ENCODE measurements at regions not wholly inside any gene's neighbourhood (a gene's known extent, or its start where the extent isn't known, plus 50 kb on each side); places are given as distances from the start of the nearest gene placed in this dataset.

DNA sequence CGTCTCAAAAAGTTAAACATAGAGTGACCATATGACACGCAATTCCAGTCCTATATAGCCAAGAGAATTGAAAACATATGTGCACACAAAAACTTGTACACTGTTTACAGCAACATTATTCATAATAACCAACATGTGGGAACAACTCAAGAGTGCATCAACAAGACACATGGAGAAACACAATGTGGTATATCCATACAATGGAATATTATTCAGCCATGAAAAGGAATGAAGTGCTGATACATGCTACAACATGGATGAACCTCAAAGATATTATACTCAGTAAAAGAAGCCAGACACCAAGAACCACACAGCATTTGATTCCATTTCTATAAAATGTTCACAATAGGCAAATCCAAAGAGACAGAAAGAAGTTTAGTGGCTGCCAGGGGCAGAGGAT lies 317.0 kb downstream of the NSG2 start:
- Mint-ChIP-seq H3K4me1 (no peaks in the 10 kb centered on the region), H3K27ac (no peak overlapping the region), H3K27me3 (peaks cover 4% of the 10 kb centered on the region), H3K9me3 (peaks cover 9% of the 10 kb centered on the region), H3K4me3 (no peak overlapping the region), H3K36me3 (peaks cover 2% of the 10 kb centered on the region)

- Mint-ChIP-seq H3K27ac (no peak overlapping the region), H3K9me3 (peaks cover 9% of the 10 kb centered on the region), H3K36me3 (peaks cover 2% of the 10 kb centered on the region), H3K27me3 (peaks cover 2% of the 10 kb centered on the region), H3K4me3 (no peak overlapping the region), H3K4me1 (no peaks in the 10 kb centered on the region)
Observed at GRCh38 chr5:174363934-174364333, 318.4 kb downstream of the NSG2 start.

DNA sequence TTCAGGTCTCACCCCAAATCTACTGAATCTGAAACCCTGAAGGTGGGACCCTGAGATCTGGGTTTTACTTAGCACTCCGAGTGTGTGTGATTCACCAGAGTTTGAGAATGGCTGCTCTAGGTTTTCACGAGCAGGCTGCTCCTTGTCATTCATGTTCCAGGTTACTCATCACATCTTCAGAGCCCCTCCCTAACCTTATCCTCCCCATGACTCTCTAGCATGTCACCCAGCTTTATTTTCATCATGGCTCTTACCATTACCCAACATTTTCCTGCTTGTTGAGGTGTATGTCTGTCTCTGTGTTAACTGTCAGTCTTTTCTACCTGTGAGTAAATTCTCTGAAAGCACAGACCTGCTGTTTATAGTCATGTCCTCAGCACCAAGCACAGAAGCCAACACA lies 319.2 kb downstream of the NSG2 start:
- Mint-ChIP-seq H3K4me3 (no peak overlapping the region), H3K9me3 (peaks cover 9% of the 10 kb centered on the region), H3K27me3 (peaks cover 2% of the 10 kb centered on the region), H3K4me1 (no peaks in the 10 kb centered on the region), H3K27ac (no peak overlapping the region), H3K36me3 (peaks cover 2% of the 10 kb centered on the region)

GRCh38 chr5:174371600-174372094 lies 326.1 kb downstream of the NSG2 start:
- peaks cover 2% of the 10 kb centered on the region for H3K27me3 Mint-ChIP-seq
- no peaks in the 10 kb centered on the region for H3K9me3 Mint-ChIP-seq
- no peak overlapping the region for H3K4me3 Mint-ChIP-seq
- no peaks in the 10 kb centered on the region for H3K4me1 Mint-ChIP-seq
- H3K27ac Mint-ChIP-seq: no peak overlapping the region
- no peaks in the 10 kb centered on the region for H3K36me3 Mint-ChIP-seq

- no peaks in the 10 kb centered on the region for H3K4me1 Mint-ChIP-seq
- no peaks in the 10 kb centered on the region for H3K9me3 Mint-ChIP-seq
- no peaks in the 10 kb centered on the region for H3K36me3 Mint-ChIP-seq
- no peaks in the 10 kb centered on the region for H3K27me3 Mint-ChIP-seq
- no peak overlapping the region for H3K4me3 Mint-ChIP-seq
- no peak overlapping the region for H3K27ac Mint-ChIP-seq
Observed at GRCh38 chr5:174374206-174374605, 328.7 kb downstream of the NSG2 start.

DNA sequence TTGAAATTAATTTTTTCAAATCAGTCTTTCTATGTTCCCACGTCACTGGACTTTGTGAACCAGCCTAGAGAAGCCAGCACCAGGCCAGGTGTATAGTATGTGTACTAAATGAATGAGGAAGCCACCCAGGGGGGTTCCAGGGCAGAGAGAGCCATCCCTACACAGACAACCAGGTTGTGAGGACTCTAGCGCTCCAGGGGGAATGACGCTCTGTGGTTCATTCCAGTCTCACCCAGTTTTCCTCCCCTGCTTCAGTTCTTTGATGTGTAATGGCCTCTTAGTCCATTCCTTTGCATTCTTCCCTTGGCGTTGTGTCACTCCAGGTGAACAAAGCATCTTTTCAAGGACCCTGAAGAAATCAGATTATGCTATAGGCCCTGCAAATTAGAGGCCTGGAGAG lies 330.6 kb downstream of the NSG2 start:
- Mint-ChIP-seq H3K27me3 (no peaks in the 10 kb centered on the region), H3K36me3 (no peaks in the 10 kb centered on the region), H3K4me3 (no peak overlapping the region), H3K4me1 (no peaks in the 10 kb centered on the region), H3K27ac (no peak overlapping the region), H3K9me3 (no peaks in the 10 kb centered on the region)

DNA sequence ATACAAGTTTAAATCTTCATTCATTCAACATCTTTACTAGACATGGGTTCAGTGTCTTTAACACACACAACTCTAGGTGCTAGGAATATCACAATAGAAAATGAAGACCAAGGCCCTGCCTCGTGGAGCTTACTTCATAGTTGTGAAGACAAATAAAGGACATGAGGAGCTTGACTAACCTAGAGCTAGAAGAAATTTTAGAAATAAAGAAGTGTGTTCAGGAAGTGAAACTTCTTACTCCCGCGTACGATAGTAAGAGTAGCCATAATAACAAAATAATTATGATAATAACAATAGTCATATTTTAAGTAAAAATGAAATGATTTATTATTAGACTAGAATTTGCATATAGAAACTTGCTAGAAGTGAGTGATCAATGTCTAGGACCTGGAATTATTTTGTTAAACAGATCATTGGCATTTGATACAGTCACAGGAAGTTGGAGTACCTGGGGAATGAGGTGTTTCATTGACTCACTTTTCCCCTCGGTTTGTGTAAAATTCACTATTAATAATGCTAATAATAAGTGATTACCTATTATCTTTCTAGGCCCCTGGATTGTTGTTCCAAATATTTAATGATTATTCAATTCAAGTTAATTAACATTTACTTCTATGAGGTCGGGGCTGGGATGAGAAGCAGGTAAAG lies 331.3 kb downstream of the NSG2 start:
- no peaks in the 10 kb centered on the region for H3K36me3 Mint-ChIP-seq
- no peak overlapping the region for H3K4me3 Mint-ChIP-seq
- H3K27ac Mint-ChIP-seq: no peak overlapping the region
- H3K27me3 Mint-ChIP-seq: no peaks in the 10 kb centered on the region
- no peaks in the 10 kb centered on the region for H3K4me1 Mint-ChIP-seq
- H3K9me3 Mint-ChIP-seq: no peaks in the 10 kb centered on the region

DNA sequence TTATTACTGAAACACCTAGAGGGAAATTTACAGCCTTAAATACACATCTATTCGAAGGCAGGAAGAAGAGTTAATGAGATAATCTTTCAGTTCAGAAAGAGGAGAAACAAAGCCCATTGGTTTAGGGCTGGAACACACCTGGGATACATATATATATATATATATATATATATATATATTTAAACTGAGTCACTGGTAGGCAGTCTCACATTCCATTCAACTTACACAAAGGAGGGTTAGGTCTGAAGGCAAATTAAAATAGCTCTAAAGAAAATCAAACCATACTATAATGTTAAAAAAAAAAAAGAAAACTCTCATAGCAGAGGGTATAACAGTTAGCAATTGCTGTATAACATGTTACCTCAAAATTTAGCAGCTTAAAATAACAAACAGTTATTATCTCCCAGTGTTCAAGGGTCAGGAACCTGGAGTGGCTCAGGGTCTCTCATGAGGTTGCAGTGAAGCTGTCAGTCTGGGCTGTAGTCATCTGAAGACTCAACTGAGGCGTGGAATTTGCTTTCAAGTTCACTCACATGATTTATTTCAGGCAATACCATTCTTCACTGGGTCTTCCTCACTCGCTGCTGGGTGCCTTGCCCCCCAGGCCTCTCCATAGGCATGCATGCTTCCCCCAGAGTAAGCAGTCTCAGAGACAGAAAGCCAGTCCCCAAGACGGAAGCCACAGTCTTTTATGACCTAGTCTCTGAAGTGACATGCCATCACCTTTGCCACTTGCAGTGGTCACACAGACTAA lies 332.8 kb downstream of the NSG2 start:
- no peak overlapping the region for H3K27ac Mint-ChIP-seq
- no peaks in the 10 kb centered on the region for H3K36me3 Mint-ChIP-seq
- no peaks in the 10 kb centered on the region for H3K9me3 Mint-ChIP-seq
- no peaks in the 10 kb centered on the region for H3K27me3 Mint-ChIP-seq
- H3K4me1 Mint-ChIP-seq: no peaks in the 10 kb centered on the region
- H3K4me3 Mint-ChIP-seq: no peak overlapping the region

DNA sequence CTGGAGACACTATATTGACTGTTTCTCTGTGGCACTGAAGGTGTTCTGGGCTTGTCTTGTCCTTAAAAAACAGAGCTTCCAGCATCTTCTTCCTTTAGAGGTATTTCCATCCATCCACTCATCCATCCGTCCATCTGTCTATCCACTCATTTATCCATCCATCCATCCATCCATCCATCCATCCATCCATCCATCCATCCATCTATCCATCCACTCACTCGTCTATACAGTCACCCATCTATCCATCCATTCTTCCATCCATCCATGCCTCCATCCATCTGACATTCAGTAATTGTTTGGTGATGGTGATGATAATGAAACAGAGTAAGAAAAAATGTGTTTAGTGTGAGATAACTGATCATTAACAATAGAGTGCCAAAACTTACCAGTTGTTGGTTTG lies 334.8 kb downstream of the NSG2 start:
- peaks cover 4% of the 10 kb centered on the region for H3K27me3 Mint-ChIP-seq
- H3K4me1 Mint-ChIP-seq: no peaks in the 10 kb centered on the region
- no peak overlapping the region for H3K4me3 Mint-ChIP-seq
- no peak overlapping the region for H3K27ac Mint-ChIP-seq
- H3K9me3 Mint-ChIP-seq: no peaks in the 10 kb centered on the region
- H3K36me3 Mint-ChIP-seq: no peaks in the 10 kb centered on the region

GRCh38 chr5:174381241-174381640 lies 335.7 kb downstream of the NSG2 start:
- Mint-ChIP-seq H3K36me3 (no peaks in the 10 kb centered on the region), H3K4me1 (no peaks in the 10 kb centered on the region), H3K27me3 (peaks cover 11% of the 10 kb centered on the region), H3K4me3 (no peak overlapping the region), H3K9me3 (no peaks in the 10 kb centered on the region), H3K27ac (no peak overlapping the region)

- H3K4me1 Mint-ChIP-seq: no peaks in the 10 kb centered on the region
- H3K27me3 Mint-ChIP-seq: peaks cover 11% of the 10 kb centered on the region
- no peak overlapping the region for H3K27ac Mint-ChIP-seq
- no peaks in the 10 kb centered on the region for H3K36me3 Mint-ChIP-seq
- H3K4me3 Mint-ChIP-seq: no peak overlapping the region
- no peaks in the 10 kb centered on the region for H3K9me3 Mint-ChIP-seq
Observed at GRCh38 chr5:174383210-174384167, 338.0 kb downstream of the NSG2 start.

- no peaks in the 10 kb centered on the region for H3K36me3 Mint-ChIP-seq
- no peak overlapping the region for H3K27ac Mint-ChIP-seq
- no peaks in the 10 kb centered on the region for H3K4me1 Mint-ChIP-seq
Observed at GRCh38 chr5:174384509-174384947, 339.0 kb downstream of the NSG2 start.

GRCh38 chr5:174386306-174386705 lies 338.1 kb upstream of the MSX2 start:
- no peaks in the 10 kb centered on the region for H3K4me1 Mint-ChIP-seq
- peaks cover 11% of the 10 kb centered on the region for H3K27me3 Mint-ChIP-seq
- no peaks in the 10 kb centered on the region for H3K9me3 Mint-ChIP-seq
- H3K36me3 Mint-ChIP-seq: no peaks in the 10 kb centered on the region
- H3K4me3 Mint-ChIP-seq: no peak overlapping the region
- H3K27ac Mint-ChIP-seq: no peak overlapping the region

More at GRCh38 chr5:174384509-174384947, 339.0 kb downstream of the NSG2 start:
- H3K9me3 Mint-ChIP-seq: no peaks in the 10 kb centered on the region
- peaks cover 11% of the 10 kb centered on the region for H3K27me3 Mint-ChIP-seq
- H3K4me3 Mint-ChIP-seq: no peak overlapping the region

GRCh38 chr5:174386846-174387245 lies 337.5 kb upstream of the MSX2 start:
- Mint-ChIP-seq H3K9me3 (no peaks in the 10 kb centered on the region), H3K27me3 (peaks cover 11% of the 10 kb centered on the region), H3K27ac (no peak overlapping the region), H3K36me3 (no peaks in the 10 kb centered on the region), H3K4me3 (no peak overlapping the region), H3K4me1 (no peaks in the 10 kb centered on the region)

- no peaks in the 10 kb centered on the region for H3K4me1 Mint-ChIP-seq
- H3K36me3 Mint-ChIP-seq: no peaks in the 10 kb centered on the region
- H3K4me3 Mint-ChIP-seq: no peak overlapping the region
- H3K27me3 Mint-ChIP-seq: peaks cover 11% of the 10 kb centered on the region
- no peak overlapping the region for H3K27ac Mint-ChIP-seq
- H3K9me3 Mint-ChIP-seq: no peaks in the 10 kb centered on the region
Observed at GRCh38 chr5:174387448-174387847, 336.9 kb upstream of the MSX2 start.

All from activated naive CD4-positive, alpha-beta T cell treated with anti-CD3 and anti-CD28 coated beads, Interleukin-2, amount 50 U/mL, for 24 hours (primary cell).